Retinal pigment epithelial cell (primary cell): ENCODE measurements at regions not wholly inside any gene's neighbourhood (a gene's known extent, or its start where the extent isn't known, plus 50 kb on each side); places are given as distances from the start of the nearest gene placed in this dataset.

Experiments
- DNase-seq: peaks from one replicate; pipeline ENCODE4 v3.0.0-alpha.2; 2010; ENCODE audit warnings: low read depth
- H3K4me3 ChIP-seq: 2 replicates; pipeline ENCODE4 v1.5.1; 2011; ENCODE audit warnings: mild to moderate bottlenecking, low read length, control low read depth, moderate library complexity
- TF ChIP-seq, protein P1 (sequence below): conservative IDR thresholded peaks from 2 replicates; pipeline ENCODE4 v1.5.1; 2011; ENCODE audit warnings: low read depth, low read length, control low read depth, inconsistent platforms

DNA sequence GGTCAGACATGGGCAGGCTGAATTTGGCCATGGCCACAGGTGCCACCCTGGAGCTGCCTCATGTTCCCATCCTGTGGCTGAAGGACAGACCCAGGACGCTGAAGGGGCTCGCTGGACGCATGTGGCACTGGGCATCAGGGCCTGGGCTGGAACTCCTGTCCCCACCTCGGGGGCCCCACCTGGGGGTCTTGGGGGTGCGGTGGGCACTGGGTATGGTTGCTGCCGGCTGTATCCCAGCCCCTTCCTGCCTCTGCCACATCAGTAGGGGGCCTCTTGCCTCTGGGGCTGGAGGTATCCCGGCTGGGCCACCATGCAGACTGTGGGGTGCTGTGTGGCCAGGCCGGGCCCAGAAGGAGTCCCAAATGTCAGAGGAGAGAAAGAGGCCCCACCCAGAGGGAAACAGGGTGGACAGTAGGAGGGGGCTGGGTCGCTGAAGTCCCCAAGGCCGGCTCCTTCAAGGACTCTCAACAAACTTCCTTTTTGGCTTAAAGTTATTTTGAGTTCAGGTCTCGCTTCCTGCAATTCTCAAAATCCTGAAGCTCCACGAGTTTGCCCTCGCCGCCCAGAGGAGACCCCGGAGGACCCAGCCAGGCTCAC lies 78.7 kb downstream of the SIK1 start:
- no peak overlapping the region for H3K4me3 ChIP-seq
- TF ChIP-seq, protein P1, sequence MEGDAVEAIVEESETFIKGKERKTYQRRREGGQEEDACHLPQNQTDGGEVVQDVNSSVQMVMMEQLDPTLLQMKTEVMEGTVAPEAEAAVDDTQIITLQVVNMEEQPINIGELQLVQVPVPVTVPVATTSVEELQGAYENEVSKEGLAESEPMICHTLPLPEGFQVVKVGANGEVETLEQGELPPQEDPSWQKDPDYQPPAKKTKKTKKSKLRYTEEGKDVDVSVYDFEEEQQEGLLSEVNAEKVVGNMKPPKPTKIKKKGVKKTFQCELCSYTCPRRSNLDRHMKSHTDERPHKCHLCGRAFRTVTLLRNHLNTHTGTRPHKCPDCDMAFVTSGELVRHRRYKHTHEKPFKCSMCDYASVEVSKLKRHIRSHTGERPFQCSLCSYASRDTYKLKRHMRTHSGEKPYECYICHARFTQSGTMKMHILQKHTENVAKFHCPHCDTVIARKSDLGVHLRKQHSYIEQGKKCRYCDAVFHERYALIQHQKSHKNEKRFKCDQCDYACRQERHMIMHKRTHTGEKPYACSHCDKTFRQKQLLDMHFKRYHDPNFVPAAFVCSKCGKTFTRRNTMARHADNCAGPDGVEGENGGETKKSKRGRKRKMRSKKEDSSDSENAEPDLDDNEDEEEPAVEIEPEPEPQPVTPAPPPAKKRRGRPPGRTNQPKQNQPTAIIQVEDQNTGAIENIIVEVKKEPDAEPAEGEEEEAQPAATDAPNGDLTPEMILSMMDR = no peak
- DNase-seq = no peak

DNA sequence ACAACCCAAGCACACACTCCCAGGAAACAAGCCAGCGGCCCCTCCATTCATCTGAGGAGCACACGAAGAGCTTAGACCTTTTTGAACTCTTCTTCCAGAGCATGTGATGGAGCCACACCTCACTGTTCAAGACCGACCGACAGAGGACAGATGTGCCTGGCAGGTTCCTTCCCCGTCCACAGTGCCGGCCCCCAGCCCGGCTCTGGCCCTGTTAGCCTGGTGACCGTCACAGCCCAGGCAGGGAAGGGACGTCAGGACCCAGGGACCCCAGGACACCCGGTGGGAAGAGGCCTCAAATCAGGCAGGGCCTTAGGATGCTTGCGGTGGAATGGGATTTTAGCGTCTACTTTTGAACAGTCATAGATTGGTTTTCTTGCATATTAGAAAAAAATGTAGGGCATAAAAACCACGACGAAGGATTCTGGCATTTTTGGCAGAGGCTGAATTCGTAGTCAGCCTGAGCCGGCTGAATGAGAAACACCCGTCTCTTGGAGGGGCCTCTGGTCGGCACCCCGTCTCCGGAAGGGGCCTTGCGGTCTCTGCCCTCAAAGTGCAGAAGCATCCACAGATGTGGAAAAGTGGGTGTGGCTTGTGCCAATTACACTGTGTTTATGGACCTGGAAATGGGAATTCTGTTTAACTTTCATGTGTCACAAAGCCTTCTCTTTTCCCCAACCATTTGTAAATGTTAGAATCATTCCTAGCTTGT lies 79.3 kb downstream of the SIK1 start:
- TF ChIP-seq, protein P1 = no peak
- no peak for DNase-seq
- no peak overlapping the region for H3K4me3 ChIP-seq

DNA sequence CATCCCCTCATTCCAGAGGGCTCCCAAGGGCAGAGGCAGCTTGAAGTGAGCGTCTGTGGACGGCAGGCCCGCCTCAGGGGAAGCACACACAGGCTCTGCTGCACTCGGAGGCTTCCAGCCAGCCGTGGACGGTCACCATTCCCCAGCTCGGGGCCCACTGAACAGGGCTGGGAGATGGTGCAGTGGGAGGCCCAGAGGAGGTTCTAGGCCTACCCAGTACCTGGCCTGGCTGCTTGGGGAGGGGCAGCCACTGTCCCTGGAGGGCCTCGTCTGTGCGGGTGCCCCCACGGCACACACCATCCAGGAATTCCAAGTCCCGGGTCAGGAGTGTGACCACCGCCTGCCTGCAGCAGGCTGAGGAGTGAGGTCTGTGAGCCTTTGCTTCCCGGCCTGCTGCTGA lies 80.4 kb downstream of the SIK1 start:
- DNase-seq = no peak
- TF ChIP-seq, protein P1 = no peak
- no peak overlapping the region for H3K4me3 ChIP-seq

DNA sequence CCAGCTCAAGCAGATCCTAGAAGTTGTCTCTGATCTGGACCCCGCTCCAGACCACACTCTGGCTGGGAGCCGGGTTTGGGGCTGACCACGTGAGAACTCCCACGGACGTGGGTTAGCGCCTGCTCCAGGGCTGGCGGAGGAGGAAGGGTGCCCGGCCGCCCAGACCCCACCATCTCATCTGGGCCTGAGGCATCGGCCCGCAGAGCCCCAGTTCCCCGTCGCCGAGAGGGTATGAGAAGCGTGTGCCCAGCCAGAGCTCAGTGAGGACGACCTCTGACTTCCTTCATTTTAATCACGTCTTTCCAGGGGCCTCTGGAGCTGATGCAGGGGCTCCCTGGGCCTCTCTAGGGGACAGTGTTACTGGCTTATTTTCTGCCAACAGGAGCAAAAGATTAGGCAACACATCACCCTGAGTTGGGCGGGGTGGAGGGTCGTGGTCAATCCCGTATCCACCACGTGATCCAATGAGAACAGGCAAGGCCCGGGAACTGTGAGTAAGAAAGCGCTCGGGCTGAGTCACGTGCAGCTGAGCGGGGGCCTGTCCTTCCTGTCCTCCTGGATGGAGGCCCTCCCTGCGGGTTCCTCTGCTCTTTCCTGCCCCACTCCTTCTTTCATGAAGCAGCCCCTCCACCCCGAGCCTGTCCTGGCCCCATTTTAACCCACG lies 81.1 kb downstream of the SIK1 start:
- TF ChIP-seq, protein P1 = no peak
- peak; percentile 74 for DNase-seq
- no peak overlapping the region for H3K4me3 ChIP-seq

DNA sequence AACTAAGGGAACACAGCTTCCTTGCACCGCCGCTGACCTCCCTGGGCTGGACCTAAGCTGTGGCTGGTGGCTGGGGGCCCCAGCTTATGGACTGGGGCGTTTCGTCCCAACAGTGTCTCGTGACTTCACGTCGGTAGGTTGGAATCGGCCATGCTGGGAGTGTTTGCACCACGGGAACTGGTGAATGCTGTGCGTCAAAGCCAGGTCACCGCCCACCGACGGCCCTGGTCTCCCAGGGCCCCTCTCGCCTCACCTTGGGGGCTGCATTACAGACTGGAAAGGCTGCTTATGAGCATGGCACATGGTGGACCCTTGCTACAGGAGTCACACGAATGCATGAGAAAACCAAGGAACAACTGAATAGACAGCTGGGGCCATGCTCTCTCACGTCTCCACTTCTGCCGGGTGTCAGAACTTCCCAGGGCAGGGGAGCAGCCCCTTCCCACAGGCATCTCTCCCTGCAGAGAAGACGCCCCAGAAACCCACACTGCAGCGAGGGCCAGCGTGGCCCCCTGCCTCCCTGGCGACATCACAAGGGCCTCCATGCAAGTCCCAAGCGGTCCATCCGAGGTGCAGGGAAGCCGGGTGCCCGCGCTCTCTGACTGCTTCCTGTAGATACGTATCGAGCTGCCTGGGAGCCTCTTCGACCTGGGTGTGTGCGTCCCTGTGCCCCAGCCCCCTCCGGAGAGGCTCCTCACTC lies 81.7 kb downstream of the SIK1 start:
- no peak for DNase-seq
- TF ChIP-seq, protein P1 = no peak
- H3K4me3 ChIP-seq = no peak overlapping the region

DNA sequence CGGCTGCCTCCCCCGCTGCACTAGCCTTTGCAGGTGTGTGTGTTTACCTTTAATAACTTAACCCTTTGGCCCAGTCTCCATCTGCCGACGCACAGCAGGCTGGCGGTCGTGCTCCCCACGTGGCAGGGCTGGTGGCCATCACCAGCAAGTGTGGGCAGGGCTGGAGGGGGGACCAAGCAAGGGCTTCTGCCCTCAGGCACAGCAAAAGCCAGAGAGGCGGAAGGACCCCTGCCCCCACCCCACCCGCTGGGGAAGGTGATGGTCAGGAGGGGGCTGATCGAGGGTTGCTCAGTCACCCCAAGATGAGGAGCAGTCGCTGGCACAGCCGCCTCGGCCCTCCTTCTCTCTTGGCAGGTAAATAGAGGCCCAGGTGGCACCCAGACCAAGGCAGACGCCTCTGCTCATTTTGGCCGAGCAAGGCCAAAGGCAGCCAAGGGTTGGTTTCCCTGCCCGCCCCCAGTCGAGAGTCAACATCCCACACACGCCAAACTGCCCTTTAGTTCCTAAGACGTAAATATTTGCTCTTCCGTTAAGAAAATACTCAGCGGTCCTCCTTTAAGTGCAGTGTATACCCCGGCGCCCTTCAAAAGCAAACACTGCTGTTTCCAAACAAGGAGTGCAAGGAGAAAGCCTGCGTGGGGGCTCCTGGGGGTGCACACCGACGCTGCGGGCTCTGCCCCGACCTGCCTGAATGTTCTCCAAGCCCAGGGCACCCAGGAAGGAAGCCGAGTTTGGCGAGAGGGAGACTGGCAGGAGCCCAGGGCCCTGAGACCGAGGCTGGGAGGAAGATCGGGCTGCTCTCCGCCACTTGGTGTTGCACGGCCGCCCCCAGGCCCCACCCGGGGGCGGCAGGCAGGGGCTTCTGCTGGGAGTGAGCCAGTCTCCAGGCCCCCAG lies 82.7 kb downstream of the SIK1 start:
- TF ChIP-seq, protein P1 = no peak

More for the DNA sequence above, 82.7 kb downstream of the SIK1 start:
- no peak for DNase-seq
- H3K4me3 ChIP-seq = no peak overlapping the region
